Epidermal melanocyte (primary cell): ENCODE measurements at regions not wholly inside any gene's neighbourhood (a gene's known extent, or its start where the extent isn't known, plus 50 kb on each side); places are given as distances from the start of the nearest gene placed in this dataset.
"Not testable (repeated sequence)": the region's sequence is repeated elsewhere in the genome, so short reads cannot be mapped to it uniquely, and the experiment has no call there.

Experiments
- DNase-seq: peaks from one replicate; pipeline ENCODE4 v3.0.0; 2011; ENCODE audit warnings: low spot score; ENCODE audit not compliant: insufficient read length

DNA sequence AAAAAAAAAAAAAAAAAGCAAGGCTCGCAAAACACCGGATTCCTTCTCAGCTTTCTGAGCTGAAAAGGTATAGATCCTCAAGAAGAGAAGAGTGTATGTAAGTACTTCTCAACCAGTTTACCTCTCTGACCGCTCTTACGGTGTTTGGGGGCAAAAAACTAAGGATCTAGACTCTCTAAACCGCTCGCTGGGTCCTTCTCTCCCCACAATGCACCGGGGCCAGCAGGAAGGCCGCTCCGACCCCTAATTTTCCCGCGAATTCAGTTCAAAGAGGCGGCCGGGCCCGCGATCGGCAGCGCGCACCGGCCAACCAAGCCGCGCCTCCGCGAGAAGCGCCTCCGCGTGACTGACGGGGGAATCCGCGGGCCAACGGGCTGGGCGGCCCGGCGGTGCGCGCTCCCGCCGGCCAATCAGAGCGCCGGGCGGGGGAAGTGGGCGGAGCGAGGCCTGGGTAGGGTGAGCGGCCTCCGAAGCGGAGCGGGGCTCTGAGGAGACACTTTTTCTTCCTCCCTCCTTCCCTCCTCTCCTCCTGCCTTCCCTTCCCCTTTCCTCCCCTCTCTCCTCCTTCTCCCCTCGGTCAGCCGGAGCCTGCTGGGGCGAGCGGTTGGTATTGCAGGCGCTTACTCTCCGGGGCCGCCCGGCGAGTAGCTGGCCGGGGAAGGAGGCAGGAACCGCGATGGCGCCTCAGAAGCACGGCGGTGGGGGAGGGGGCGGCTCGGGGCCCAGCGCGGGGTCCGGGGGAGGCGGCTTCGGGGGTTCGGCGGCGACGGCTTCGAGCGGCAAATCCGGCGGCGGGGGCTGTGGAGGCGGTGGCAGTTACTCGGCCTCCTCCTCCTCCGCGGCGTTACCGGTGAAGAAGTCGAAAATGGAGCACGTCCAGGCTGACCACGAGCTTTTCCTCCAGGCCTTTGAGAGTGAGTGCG is 93.0 kb downstream of the CRLF3 start:
- not testable (repeated sequence) for DNase-seq

DNA sequence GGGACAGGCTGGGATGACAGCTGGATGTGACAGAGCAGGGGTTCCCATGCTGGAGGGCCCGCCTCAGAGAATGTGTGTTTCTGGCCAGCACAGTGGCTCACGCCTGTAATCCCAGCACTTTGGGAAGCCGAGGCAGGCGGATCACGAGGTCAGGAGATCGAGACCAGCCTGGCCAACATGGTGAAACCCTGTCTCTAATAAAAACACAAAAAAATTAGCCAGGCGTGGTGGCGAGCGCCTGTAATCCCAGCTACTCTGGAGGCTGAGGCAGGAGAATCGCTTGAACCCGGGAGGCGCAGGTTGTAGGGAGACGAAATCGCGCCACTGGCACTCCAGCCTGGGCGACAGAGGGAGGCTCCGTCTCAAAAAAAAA is 93.7 kb downstream of the CRLF3 start:
- not testable (repeated sequence) for DNase-seq

GRCh38 chr17:30730171-30730836 is 94.2 kb downstream of the CRLF3 start:
- not testable (repeated sequence) for DNase-seq

DNA sequence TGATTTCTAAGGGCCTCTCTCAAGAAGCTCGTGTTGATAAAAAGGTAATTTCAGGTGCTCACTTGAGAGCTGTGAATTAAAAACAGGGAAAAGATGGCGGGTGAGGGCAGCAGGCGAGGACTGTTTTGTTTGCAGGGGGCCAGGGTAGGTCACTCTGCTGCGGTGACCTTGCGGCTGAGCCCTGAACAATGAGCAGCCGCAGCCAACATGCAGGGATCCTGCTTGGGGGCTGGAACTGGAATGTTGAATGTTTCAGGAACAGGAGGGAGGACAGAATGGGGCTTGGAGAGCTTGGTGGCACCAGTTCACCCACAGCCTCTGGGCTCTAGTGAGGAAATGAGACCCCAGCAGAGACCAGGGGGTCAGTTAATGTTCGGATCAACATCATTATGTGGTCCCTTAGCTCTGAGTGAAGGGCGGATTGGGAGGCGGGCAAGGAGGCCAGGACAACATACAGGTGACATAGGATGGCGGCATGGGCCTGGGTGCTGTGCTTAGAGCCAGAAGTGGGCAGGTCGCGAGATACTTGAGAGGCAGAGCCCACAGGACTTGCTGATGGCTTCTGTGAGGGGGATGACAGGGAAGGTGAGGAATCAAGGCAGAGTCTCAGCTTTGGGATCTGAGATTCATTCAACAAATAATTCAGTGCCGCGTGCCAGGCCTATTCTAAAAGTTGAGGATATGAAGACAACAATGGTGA is 94.9 kb downstream of the CRLF3 start:
- DNase-seq, result not testable (repeated sequence)

GRCh38 chr17:30727517-30727916 is 97.0 kb downstream of the CRLF3 start:
- not testable (repeated sequence) for DNase-seq

DNA sequence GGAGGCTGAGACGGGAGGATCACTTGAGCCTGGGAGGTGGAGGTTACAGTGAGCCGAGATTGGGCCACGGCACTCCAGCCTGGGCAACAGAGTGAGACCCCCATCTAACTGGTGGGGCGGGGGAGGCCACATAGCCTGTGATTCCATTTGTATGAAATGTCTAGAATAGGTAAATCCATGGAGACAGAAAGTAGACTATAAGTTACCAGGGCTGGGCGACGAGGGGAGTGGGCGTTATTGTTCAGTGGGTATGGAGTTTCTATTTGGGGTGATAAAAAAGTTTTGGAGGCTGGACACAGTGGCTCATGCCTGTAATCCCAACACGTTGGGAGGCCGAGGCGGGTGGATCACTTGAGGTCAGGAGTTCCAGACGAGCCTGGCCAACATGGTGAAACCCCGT is 97.8 kb downstream of the CRLF3 start:
- not testable (repeated sequence) for DNase-seq

GRCh38 chr17:30726310-30726709 is 98.2 kb downstream of the CRLF3 start:
- not testable (repeated sequence) for DNase-seq

DNA sequence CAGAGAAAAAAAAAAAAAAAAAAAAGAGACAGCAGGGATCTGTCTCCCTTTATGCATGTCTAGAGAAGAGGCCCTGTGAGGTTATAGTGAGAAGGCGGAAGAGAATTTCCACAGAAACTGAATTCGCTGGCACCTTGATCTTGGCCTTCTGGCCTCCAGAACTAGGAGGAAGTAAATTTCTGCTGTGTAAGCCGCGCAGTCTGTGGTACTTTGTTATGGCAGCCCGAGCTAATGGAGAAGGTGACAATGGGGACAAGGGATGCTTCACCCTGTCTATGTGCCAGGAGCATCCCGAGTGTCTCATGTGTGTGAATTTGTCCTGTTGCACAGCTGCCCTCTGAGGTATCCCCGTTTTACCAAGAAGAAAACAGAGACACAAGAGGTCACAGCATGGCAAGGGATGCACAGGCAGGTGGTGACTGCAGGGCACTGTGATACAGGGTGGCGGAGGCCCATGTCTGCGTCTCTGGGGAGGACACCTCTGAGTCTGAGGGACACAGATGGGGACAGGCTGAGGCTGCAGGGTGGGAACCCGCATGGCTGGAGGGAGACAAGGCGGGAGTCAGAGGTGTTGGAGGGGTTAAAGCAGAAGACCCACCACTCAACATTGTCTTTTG is 100.3 kb downstream of the CRLF3 start:
- not testable (repeated sequence) for DNase-seq

- not testable (repeated sequence) for DNase-seq
Measured at GRCh38 chr17:30722114-30722780, 102.2 kb downstream of the CRLF3 start.

GRCh38 chr17:30720971-30721370 is 103.5 kb downstream of the CRLF3 start:
- DNase-seq, result not testable (repeated sequence)

DNA sequence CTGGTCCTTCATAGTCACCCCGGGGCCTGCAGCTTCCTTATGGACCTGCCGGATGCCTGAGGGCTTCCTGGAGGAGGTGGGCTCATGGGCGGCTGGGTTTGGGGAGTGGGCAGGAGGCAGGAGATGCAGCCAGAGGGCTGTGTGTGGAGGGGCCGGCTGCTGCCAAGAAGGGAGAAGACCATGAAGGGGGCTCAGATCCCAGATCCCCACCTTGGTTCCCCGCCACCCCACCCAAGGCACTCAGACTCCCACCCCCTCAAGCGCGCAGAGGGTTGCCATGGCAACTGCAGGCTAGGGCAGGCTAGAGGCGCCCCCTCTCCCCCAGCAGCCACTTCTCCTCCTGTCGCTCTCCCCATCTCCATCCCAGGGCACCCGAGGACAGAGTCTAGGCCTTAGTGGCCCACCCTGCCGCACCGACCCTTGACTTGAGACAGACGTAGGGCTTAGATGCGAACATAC is 104.5 kb downstream of the CRLF3 start:
- no peak for DNase-seq

DNA sequence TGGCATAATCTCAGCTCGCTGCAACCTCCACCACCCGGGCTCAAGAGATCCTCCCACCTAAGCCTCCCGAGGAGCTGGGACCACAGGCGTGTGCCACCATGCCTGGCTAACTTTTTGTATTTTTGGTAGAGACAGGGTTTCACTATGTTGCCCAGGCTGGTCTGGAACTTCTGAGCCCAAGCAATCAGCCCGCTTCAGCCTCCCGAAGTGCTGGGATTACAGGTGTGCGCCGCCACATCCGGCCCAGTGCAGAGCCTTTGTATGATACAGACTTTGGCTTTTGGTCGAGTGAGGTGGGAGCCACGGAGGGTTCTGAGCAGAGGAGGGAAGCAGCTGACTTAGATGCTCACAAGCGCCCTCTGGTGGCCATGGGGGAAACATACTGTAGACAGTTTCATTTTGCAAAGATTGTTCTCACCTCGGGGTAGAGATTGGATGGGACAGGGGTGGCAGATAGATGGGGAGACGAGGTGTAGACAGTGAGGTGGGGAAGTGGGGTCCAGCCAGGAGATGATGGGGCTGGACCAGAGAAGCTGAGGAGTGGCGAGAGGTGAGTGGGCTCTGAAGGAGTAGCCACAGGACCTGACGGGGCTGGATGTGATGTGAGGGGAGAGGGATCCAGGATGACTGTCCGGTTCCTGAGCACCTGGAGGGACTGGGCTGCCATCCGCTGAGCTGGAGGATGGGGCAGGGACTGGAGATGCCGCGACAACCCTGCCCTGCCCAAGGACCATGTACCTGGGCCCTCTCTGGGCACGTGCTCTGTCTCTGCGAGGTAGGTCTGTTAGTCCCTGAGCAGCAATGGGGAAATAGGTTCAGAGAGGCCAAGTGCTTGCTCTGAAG is 105.1 kb downstream of the CRLF3 start:
- not testable (repeated sequence) for DNase-seq

- not testable (repeated sequence) for DNase-seq
Measured at GRCh38 chr17:30718691-30719090, 105.8 kb downstream of the CRLF3 start.

DNA sequence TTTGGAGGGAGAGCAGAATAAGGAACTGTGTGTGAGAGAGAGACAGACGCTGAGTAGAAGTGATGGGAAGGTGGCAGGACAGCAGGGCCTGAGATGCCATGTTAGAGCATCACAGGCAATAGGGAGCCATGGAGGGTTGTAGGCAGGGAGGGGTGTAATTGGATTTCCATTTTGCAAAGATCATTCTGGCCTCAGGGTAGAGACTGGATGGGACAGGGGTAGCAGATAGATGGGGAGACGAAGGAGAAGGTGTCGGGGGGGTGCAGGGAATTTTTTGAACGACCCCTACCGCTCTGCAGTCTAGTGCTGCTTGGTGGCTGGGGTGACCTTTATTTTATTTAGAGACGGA is 106.4 kb downstream of the CRLF3 start:
- DNase-seq, result not testable (repeated sequence)

DNA sequence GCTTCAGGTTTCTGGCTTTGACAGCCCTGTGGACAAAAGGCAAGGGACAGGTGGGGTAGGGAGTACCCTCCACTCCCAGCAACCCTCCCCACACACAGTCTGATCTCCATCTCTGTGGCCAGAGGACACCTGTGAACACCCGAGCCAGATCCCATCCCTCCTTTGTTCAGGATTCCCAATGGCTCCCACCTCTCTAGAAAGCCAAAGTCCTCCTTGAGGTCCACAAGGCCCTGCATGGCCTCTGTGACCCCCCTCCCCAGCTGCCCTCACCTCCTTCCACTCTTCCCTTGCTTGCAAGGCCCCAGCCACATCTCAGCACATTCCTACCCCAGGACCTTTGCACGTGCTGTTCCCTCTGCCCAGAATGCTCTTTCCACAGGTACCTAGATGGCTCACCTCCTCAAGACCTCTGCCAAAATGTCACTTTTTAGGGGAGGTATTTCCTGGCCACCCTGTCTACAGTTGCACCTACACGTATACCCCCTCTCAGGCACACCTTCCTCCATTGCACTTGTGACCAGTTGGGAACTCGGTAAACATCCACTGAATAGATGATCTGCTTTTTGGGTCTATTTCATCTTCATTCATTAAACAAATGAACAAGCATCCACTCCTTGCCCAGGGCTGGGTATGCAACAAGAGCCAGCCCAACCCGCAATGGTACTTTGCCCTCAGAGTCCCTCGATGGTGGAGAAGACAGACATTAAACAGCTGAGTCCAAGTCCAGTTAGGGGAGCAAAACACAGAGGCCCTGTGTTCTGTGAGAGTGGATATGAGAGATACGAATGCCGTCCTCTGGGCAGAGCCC is 107.0 kb downstream of the CRLF3 start:
- DNase-seq, result no peak

DNA sequence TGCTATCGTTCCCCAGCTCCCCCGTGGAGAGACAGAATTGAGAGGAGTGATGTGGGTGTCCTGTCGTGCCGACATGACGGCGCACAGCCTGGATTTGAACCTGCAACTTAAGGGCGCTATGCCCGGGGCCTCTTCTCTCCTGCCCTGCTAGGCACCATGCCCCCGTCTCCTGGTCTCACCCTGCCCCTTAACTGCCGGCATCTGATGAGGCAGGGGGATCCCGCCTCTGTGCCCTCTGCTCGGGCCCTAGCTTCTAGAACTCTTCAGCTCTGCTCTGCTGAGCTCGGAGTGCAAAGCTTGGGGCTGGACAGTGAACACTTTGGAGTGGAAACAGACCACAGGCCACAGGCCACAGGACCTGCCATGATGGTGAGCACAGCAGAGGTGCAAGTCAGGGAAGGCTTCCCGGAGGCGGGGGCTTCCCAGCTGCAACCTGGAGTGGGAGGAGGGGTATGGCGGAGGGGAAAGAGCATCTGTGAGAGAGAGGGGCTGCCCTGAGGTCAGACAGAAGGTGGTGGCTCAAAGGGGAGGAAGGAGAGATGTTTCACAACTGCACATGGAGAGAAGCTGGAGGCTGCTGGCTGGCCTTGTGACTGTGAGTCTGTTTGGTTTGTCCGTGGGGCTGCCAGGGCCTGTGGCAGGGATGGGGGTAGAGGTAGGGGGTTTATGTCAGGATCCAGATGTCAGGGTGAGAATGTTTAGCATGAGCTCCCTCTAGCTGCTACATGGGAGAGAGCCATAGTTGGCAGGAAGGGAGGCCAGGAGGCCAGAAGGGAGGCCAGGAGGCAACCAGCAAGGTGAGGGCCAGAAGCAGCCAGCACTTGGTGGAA is 107.8 kb downstream of the CRLF3 start:
- DNase-seq, result no peak

- not testable (repeated sequence) for DNase-seq
Measured at GRCh38 chr17:30714825-30715622, 109.5 kb downstream of the CRLF3 start.
